GM12872 (cell line): ENCODE measurements at regions not wholly inside any gene's neighbourhood (a gene's known extent, or its start where the extent isn't known, plus 50 kb on each side); places are given as distances from the start of the nearest gene placed in this dataset.

Source experiments
- TF ChIP-seq, protein P1 (sequence below): IDR thresholded peaks from 3 replicates; pipeline ENCODE4 v1.5.1; 2011; ENCODE audit warnings: low read depth, mild to moderate bottlenecking, low read length, moderate library complexity; ENCODE audit not compliant: insufficient read depth

DNA sequence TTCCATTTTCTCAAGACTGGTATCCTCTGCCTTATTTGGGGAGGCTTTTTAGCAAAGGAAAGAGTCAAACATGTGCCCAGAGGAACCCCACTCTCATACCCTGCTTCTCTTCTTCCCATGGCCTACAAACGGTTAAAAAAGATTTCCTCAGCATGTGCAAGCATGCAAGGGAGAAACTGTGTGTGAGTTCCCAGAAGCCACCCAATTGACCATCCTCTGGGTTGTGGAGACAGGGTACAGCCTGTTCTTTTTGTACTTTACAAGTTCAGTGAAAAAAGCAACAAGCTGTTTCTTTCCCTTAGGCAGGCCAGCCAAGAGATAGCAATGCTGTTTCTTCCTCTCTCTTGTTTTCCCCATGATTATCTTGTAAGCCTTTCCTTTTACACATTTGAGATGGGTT is 68.8 kb upstream of the MTPN start:
- TF ChIP-seq, protein P1, sequence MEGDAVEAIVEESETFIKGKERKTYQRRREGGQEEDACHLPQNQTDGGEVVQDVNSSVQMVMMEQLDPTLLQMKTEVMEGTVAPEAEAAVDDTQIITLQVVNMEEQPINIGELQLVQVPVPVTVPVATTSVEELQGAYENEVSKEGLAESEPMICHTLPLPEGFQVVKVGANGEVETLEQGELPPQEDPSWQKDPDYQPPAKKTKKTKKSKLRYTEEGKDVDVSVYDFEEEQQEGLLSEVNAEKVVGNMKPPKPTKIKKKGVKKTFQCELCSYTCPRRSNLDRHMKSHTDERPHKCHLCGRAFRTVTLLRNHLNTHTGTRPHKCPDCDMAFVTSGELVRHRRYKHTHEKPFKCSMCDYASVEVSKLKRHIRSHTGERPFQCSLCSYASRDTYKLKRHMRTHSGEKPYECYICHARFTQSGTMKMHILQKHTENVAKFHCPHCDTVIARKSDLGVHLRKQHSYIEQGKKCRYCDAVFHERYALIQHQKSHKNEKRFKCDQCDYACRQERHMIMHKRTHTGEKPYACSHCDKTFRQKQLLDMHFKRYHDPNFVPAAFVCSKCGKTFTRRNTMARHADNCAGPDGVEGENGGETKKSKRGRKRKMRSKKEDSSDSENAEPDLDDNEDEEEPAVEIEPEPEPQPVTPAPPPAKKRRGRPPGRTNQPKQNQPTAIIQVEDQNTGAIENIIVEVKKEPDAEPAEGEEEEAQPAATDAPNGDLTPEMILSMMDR: no peak

DNA sequence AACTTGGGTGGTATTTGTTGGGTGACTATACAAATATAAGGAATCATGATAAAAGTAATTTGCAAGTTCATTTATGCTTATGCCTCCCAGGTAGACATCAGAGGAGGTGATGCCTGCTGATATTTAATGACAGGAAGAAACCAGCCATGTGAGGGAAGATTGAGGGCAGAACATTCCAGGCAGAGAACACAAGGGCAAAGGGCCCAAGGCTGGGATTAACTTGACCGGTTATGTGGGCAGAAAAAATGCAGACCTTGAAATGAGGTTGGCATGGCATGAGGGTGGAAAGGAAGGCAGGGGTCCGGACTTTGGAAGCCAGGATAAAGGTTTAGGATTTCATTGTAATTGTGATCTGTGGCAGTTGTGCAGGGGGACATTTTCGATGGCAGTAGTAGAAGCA is 68.0 kb upstream of the MTPN start:
- TF ChIP-seq, protein P1: no peak

DNA sequence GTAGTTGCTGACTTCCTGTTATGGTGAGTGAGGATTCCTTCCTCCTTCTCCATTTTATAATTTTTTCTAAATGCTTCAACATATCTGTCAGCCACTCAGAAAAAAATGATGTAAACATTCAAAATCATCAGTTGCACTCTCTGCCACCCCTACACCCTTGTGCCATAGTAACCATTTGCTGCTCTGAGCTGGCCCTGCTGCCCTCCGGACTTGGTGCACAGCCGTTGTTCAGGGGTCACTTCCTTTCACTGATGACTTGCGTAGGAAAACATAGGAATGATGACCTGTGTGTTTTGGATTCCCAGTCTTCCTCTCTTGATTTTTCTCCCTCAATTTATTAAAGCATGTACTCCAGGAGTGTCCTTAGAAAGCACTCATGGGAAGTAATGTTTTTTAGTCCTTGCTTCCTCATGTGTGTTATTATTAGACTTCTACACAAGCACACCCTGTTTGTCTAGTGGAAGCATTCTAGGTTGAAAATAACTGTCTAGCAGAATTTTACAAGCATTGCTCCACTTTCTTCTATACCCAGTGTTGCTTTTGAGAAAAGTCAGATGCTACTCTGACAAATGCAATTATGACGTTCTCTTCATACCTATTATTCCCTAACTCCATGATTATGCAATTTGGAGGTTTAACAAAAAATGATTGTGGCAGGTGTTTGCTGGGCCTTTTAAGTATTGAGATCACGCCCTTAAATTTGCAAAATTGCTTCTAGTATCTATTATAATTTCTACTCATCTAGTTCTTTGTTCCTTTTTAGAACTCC is 62.6 kb upstream of the MTPN start:
- TF ChIP-seq, protein P1: no peak

DNA sequence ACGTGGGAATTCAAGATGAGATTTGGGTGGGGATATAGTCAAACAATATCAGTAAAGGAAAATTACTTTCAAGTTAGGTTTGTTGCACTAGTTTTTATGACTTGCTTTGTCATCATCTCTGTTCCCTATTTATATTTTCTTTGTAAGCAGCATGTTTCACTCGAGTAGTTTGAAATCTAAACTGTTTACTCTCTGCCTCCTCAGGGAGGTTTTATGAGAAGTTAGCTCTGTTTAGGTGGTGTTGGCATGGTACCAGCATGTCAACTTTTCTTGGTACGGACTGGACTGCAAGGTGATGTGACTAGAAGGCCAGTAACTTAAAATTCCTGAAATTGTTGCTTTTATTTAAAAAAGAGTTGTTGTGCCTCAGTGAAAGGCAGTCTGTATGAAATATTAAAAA is 59.2 kb upstream of the MTPN start:
- TF ChIP-seq, protein P1: no peak

DNA sequence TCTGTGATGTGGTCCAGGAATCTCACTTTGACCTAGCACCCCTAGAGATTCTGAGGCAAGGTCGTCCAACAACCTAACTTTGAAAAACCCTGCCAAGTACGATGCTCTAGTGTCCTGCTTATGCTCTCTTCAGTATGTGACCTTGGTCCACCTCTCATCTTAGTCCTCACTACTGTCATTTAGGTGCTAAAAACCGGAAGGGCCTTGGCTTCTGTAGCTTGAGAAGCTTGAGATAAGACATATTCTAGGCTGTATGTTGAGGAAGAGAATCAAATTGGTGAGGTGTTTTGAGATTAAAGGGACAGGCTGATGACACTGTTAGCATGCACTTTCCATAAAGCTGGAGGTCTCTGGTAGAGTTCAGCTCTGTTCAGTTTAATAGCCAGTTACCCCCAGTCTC is 57.0 kb upstream of the MTPN start:
- TF ChIP-seq, protein P1: no peak

DNA sequence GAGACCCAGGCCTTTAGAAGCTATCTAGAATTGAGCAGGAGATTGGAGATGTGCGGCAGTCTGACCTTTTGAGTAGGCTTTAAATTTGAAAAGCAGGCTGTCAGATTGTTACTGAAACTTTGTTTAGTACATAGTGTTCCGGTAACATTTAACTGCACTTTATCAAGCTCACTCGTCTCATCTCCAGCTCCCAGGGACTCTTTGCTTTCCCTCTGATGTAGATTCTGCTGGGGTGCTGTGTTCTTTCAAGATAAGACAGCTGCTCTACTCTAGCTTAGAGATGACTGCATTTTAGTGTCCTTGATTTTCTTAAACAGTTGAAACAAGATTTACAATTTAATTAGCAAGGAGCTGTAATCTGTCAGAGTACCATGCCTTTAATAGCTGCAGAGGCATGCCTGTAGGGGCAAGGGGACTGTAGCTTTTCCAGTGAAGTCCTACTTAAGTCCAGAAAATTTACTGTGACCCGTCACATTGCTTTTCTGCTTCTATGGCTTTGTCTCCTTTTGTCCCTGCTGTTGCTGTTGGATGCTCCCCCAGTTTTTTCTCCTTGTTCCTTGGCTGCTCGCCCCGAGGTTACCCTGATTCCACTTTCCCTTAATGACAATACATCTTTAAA is 56.4 kb upstream of the MTPN start:
- TF ChIP-seq, protein P1: no peak

DNA sequence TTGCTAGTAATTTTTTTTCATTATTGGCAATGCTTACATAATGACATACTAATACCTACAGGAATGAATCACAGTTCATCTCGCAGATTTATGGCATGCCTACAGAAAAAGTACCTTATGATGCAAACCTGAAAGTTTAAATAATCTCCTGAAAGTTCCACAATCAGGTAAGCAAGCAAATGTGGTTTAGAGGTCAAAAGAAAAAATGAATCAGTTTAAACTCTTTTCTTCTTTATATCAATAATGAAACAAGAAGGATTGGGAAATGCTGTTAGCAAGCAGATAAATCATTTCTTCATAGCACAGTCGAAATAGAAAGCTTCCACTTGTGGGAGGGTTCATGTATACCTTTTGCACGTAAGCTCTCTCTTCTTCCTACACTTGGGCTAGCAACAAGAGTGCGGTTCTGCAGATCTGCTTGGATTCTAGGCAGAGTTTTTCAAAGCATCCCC is 53.7 kb upstream of the MTPN start:
- TF ChIP-seq, protein P1: no peak
